ENCODE measurements at regions not wholly inside any gene's neighbourhood (a gene's known extent, or its start where the extent isn't known, plus 50 kb on each side); places are given as distances from the start of the nearest gene placed in this dataset.

- no peak for DNase-seq
- no peak overlapping the region for H3K27ac Mint-ChIP-seq
- H3K4me3 Mint-ChIP-seq, result no peak overlapping the region
- no peaks in the 10 kb centered on the region for H3K4me1 Mint-ChIP-seq (ENCODE audit: low read depth)
- no peaks in the 10 kb centered on the region for H3K9me3 Mint-ChIP-seq
- no peaks in the 10 kb centered on the region for H3K27me3 Mint-ChIP-seq (ENCODE audit: insufficient read depth)
- H3K36me3 Mint-ChIP-seq (ENCODE audit: low read depth), result no peaks in the 10 kb centered on the region
- no peak for TF ChIP-seq CTCF (IDR thresholded peaks at IDR 0.05)
Measured at GRCh38 chr11:95282291-95282751, 51.3 kb upstream of the SESN3 start.

Measured in HFFc6 (cell line).